GM23338 (cell line): ENCODE measurements at regions not wholly inside any gene's neighbourhood (a gene's known extent, or its start where the extent isn't known, plus 50 kb on each side); places are given as distances from the start of the nearest gene placed in this dataset.

Experiments
- ATAC-seq: fragments of 200-7000 bp; cut with Tn5 transposase; 3 replicates; pipeline ENCODE4 v1.9.1; 2020
- DNase-seq: peaks from one replicate; pipeline ENCODE4 v3.0.0-alpha.2; 2015; ENCODE audit warnings: low spot score
- H2AFZ ChIP-seq: fragments of 200-600 bp; sonication (generic); 2 replicates; pipeline ENCODE4 v1.8.0; 2016; ENCODE audit warnings: antibody characterized with exemption, mild to moderate bottlenecking, moderate library complexity
- H3F3A ChIP-seq: fragments of 200-600 bp; sonication (generic); replicated peaks from 2 replicates; pipeline ENCODE4 v1.8.0; 2017; ENCODE audit warnings: antibody characterized with exemption, mixed run types, low read depth
- H3K27ac ChIP-seq: fragments of 200-600 bp; sonication (generic); 2 replicates; pipeline ENCODE4 v1.6.1; 2016; ENCODE audit warnings: low read depth
- H3K27me3 ChIP-seq: fragments of 200-600 bp; sonication (generic); 2 replicates; pipeline ENCODE4 v1.8.0; 2016; ENCODE audit warnings: mild to moderate bottlenecking, mixed run types, moderate library complexity; ENCODE audit not compliant: insufficient read depth
- H3K36me3 ChIP-seq: fragments of 200-600 bp; sonication (generic); 2 replicates; pipeline ENCODE4 v1.8.0; 2016; ENCODE audit warnings: mild to moderate bottlenecking; ENCODE audit not compliant: insufficient read depth
- H3K4me1 ChIP-seq: fragments of 200-600 bp; sonication (generic); 2 replicates; pipeline ENCODE4 v1.8.0; 2016; ENCODE audit warnings: mild to moderate bottlenecking, moderate library complexity; ENCODE audit not compliant: insufficient read depth
- H3K4me2 ChIP-seq: fragments of 200-600 bp; sonication (generic); 2 replicates; pipeline ENCODE4 v1.7.1; 2017; ENCODE audit warnings: mixed run types
- H3K4me3 ChIP-seq: fragments of 200-600 bp; sonication (generic); 2 replicates; pipeline ENCODE4 v1.6.1; 2016; ENCODE audit warnings: mixed run types
- H3K79me2 ChIP-seq: fragments of 200-600 bp; sonication (generic); replicated peaks from 2 replicates; pipeline ENCODE4 v1.8.0; 2017; ENCODE audit warnings: mild to moderate bottlenecking; ENCODE audit not compliant: insufficient read depth
- H3K9me2 ChIP-seq: fragments of 200-600 bp; sonication (generic); 2 replicates; pipeline ENCODE4 v1.8.0; 2017; ENCODE audit not compliant: insufficient read depth
- H4K20me1 ChIP-seq: fragments of 200-600 bp; sonication (generic); replicated peaks from 2 replicates; pipeline ENCODE4 v1.8.0; 2017; ENCODE audit warnings: mild to moderate bottlenecking; ENCODE audit not compliant: insufficient read depth
- H3K27ac Mint-ChIP-seq: 2 replicates; pipeline ENCODE4 v1.8.0; 2020; ENCODE audit warnings: inconsistent platforms, mild to moderate bottlenecking, moderate library complexity, mixed read lengths
- H3K27me3 Mint-ChIP-seq: 3 replicates; pipeline ENCODE4 v1.8.0; 2022; ENCODE audit warnings: low read depth, mild to moderate bottlenecking, moderate library complexity, mixed read lengths, inconsistent platforms; ENCODE audit not compliant: insufficient read depth, poor library complexity
- H3K36me3 Mint-ChIP-seq: 3 replicates; pipeline ENCODE4 v1.8.0; 2021; ENCODE audit warnings: low read depth, mild to moderate bottlenecking, inconsistent platforms, moderate library complexity, mixed read lengths
- H3K4me1 Mint-ChIP-seq: 3 replicates; pipeline ENCODE4 v1.8.0; 2020; ENCODE audit warnings: mild to moderate bottlenecking, inconsistent platforms, mixed read lengths
- H3K4me3 Mint-ChIP-seq: 3 replicates; pipeline ENCODE4 v1.8.0; 2021; ENCODE audit warnings: moderate library complexity, mild to moderate bottlenecking, inconsistent platforms, mixed read lengths
- H3K9me3 Mint-ChIP-seq: 3 replicates; pipeline ENCODE4 v1.8.0; 2020; ENCODE audit warnings: moderate library complexity, mild to moderate bottlenecking, inconsistent platforms, mixed read lengths
- CREB1 ChIP-seq: fragments of 250-450 bp; sonication (Bioruptor Pico); IDR thresholded peaks from 2 replicates; pipeline ENCODE4 v1.5.0; 2020; ENCODE audit warnings: low read depth, mild to moderate bottlenecking, moderate library complexity
- EZH2 ChIP-seq: fragments of 200-600 bp; sonication (generic); IDR thresholded peaks from one replicate; pipeline ENCODE4 v1.8.0; 2017; ENCODE audit warnings: antibody characterized with exemption, mild to moderate bottlenecking, low read depth; ENCODE audit not compliant: unreplicated experiment
- EZH2phosphoT487 ChIP-seq: fragments of 200-600 bp; sonication (generic); IDR thresholded peaks from one replicate; pipeline ENCODE4 v1.8.1; 2018; ENCODE audit warnings: antibody characterized with exemption; ENCODE audit not compliant: unreplicated experiment
- JUNB ChIP-seq: IDR thresholded peaks from one replicate; pipeline ENCODE4 v1.6.1; 2016; ENCODE audit warnings: antibody characterized with exemption; ENCODE audit not compliant: unreplicated experiment
- NANOG ChIP-seq: IDR thresholded peaks from 2 replicates; pipeline ENCODE4 v1.6.1; 2016; ENCODE audit warnings: antibody characterized with exemption, borderline replicate concordance
- POLR2AphosphoS5 ChIP-seq: IDR thresholded peaks from 2 replicates; pipeline ENCODE4 v1.6.1; 2016; ENCODE audit warnings: antibody characterized with exemption, low read depth
- STAT1 ChIP-seq: IDR thresholded peaks from one replicate; pipeline ENCODE4 v1.6.1; 2016; ENCODE audit warnings: antibody characterized with exemption; ENCODE audit not compliant: unreplicated experiment
- ZNF114 ChIP-seq: fragments of 250-450 bp; sonication (Bioruptor Pico); IDR thresholded peaks from 2 replicates; pipeline ENCODE4 v1.5.0; 2020; ENCODE audit warnings: mild to moderate bottlenecking, moderate library complexity
- ZNF331 ChIP-seq: fragments of 250-450 bp; sonication (Bioruptor Pico); IDR thresholded peaks from 2 replicates; pipeline ENCODE4 v1.5.0; 2020; ENCODE audit warnings: low read depth, mild to moderate bottlenecking, moderate library complexity
- TF ChIP-seq, protein P1 (sequence below): IDR thresholded peaks from 2 replicates; pipeline ENCODE4 v1.6.1; 2016; ENCODE audit warnings: antibody characterized with exemption
- TF ChIP-seq, protein P2 (sequence below), 2 experiments: fragments of 200-600 bp in 1 of 2; sonication (generic) in 1 of 2; conservative IDR thresholded peaks; 2 replicates each; pipeline versions ENCODE4 v1.5.1 to v1.6.1; 2016 to 2017; ENCODE audit warnings: antibody characterized with exemption in 2 of 2, low read depth in 2 of 2, mild to moderate bottlenecking in 2 of 2, moderate library complexity in 1 of 2
- TF ChIP-seq, protein P3 (sequence below): fragments of 250-450 bp; sonication (Bioruptor Pico); IDR thresholded peaks from 2 replicates; pipeline ENCODE4 v1.5.0; 2020; ENCODE audit warnings: mild to moderate bottlenecking, moderate library complexity
- TF ChIP-seq, protein P4 (sequence below): IDR thresholded peaks from one replicate; pipeline ENCODE4 v1.6.1; 2018; ENCODE audit warnings: antibody characterized with exemption; ENCODE audit not compliant: unreplicated experiment

DNA sequence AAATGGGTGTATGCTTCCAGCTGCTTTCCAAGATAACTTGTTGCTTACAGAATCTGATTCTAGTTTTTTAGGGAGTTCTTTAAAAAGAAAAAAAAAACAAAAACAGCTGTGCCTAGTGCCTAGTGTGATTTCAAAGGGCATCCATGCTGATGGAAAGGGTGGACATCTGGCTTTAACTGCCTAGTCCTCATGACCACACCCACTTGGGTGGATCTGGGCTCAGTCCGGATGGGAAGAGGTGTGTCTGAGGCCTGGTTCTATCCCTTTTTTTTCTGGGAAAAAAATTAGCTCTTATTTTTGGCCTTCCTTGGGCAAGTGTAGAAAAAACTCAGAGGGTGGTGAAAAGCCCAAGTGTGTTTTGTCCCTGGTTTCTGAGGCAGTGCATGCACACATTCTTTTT lies 132.3 kb upstream of the CDH11 start:
- H3K27me3 Mint-ChIP-seq: peaks cover 2% of the 10 kb centered on the region
- Histone ChIP-seq H4K20me1 (no peaks in the 10 kb centered on the region), H3K4me2 (no peak overlapping the region), H3K27ac (no peak overlapping the region), H3K27me3 (no peaks in the 10 kb centered on the region), H2AFZ (no peak overlapping the region), H3K4me3 (no peak overlapping the region), H3K79me2 (no peaks in the 10 kb centered on the region), H3K9me2 (peaks cover 8% of the 10 kb centered on the region; the same call in 1 of the 2 replicates), H3F3A (no peaks in the 10 kb centered on the region), H3K36me3 (no peaks in the 10 kb centered on the region), H3K4me1 (peaks cover 8% of the 10 kb centered on the region; the same call in 1 of the 2 replicates)
- no peak for ATAC-seq
- H3K27ac Mint-ChIP-seq: no peak overlapping the region
- H3K36me3 Mint-ChIP-seq: no peaks in the 10 kb centered on the region
- TF ChIP-seq ZNF114 (CRISPR knock-in tag): no peak
- TF ChIP-seq, protein P1, sequence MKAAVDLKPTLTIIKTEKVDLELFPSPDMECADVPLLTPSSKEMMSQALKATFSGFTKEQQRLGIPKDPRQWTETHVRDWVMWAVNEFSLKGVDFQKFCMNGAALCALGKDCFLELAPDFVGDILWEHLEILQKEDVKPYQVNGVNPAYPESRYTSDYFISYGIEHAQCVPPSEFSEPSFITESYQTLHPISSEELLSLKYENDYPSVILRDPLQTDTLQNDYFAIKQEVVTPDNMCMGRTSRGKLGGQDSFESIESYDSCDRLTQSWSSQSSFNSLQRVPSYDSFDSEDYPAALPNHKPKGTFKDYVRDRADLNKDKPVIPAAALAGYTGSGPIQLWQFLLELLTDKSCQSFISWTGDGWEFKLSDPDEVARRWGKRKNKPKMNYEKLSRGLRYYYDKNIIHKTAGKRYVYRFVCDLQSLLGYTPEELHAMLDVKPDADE: no peak
- TF ChIP-seq CREB1 (CRISPR knock-in tag): no peak
- TF ChIP-seq, protein P2, sequence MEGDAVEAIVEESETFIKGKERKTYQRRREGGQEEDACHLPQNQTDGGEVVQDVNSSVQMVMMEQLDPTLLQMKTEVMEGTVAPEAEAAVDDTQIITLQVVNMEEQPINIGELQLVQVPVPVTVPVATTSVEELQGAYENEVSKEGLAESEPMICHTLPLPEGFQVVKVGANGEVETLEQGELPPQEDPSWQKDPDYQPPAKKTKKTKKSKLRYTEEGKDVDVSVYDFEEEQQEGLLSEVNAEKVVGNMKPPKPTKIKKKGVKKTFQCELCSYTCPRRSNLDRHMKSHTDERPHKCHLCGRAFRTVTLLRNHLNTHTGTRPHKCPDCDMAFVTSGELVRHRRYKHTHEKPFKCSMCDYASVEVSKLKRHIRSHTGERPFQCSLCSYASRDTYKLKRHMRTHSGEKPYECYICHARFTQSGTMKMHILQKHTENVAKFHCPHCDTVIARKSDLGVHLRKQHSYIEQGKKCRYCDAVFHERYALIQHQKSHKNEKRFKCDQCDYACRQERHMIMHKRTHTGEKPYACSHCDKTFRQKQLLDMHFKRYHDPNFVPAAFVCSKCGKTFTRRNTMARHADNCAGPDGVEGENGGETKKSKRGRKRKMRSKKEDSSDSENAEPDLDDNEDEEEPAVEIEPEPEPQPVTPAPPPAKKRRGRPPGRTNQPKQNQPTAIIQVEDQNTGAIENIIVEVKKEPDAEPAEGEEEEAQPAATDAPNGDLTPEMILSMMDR (conservative IDR thresholded peaks at IDR 0.05; ENCODE audit: low read depth in 2 of 2): no peak
- no peak for TF ChIP-seq EZH2phosphoT487
- TF ChIP-seq EZH2: no peak
- TF ChIP-seq, protein P3, sequence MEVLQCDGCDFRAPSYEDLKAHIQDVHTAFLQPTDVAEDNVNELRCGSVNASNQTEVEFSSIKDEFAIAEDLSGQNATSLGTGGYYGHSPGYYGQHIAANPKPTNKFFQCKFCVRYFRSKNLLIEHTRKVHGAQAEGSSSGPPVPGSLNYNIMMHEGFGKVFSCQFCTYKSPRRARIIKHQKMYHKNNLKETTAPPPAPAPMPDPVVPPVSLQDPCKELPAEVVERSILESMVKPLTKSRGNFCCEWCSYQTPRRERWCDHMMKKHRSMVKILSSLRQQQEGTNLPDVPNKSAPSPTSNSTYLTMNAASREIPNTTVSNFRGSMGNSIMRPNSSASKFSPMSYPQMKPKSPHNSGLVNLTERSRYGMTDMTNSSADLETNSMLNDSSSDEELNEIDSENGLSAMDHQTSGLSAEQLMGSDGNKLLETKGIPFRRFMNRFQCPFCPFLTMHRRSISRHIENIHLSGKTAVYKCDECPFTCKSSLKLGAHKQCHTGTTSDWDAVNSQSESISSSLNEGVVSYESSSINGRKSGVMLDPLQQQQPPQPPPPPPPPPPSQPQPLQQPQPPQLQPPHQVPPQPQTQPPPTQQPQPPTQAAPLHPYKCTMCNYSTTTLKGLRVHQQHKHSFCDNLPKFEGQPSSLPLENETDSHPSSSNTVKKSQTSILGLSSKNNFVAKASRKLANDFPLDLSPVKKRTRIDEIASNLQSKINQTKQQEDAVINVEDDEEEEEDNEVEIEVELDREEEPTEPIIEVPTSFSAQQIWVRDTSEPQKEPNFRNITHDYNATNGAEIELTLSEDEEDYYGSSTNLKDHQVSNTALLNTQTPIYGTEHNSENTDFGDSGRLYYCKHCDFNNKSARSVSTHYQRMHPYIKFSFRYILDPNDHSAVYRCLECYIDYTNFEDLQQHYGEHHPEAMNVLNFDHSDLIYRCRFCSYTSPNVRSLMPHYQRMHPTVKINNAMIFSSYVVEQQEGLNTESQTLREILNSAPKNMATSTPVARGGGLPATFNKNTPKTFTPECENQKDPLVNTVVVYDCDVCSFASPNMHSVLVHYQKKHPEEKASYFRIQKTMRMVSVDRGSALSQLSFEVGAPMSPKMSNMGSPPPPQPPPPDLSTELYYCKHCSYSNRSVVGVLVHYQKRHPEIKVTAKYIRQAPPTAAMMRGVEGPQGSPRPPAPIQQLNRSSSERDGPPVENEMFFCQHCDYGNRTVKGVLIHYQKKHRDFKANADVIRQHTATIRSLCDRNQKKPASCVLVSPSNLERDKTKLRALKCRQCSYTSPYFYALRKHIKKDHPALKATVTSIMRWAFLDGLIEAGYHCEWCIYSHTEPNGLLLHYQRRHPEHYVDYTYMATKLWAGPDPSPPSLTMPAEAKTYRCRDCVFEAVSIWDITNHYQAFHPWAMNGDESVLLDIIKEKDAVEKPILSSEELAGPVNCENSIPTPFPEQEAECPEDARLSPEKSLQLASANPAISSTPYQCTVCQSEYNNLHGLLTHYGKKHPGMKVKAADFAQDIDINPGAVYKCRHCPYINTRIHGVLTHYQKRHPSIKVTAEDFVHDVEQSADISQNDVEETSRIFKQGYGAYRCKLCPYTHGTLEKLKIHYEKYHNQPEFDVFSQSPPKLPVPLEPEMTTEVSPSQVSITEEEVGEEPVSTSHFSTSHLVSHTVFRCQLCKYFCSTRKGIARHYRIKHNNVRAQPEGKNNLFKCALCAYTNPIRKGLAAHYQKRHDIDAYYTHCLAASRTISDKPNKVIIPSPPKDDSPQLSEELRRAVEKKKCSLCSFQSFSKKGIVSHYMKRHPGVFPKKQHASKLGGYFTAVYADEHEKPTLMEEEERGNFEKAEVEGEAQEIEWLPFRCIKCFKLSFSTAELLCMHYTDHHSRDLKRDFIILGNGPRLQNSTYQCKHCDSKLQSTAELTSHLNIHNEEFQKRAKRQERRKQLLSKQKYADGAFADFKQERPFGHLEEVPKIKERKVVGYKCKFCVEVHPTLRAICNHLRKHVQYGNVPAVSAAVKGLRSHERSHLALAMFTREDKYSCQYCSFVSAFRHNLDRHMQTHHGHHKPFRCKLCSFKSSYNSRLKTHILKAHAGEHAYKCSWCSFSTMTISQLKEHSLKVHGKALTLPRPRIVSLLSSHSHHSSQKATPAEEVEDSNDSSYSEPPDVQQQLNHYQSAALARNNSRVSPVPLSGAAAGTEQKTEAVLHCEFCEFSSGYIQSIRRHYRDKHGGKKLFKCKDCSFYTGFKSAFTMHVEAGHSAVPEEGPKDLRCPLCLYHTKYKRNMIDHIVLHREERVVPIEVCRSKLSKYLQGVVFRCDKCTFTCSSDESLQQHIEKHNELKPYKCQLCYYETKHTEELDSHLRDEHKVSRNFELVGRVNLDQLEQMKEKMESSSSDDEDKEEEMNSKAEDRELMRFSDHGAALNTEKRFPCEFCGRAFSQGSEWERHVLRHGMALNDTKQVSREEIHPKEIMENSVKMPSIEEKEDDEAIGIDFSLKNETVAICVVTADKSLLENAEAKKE (CRISPR knock-in tag): no peak
- TF ChIP-seq STAT1: no peak
- TF ChIP-seq, protein P4, sequence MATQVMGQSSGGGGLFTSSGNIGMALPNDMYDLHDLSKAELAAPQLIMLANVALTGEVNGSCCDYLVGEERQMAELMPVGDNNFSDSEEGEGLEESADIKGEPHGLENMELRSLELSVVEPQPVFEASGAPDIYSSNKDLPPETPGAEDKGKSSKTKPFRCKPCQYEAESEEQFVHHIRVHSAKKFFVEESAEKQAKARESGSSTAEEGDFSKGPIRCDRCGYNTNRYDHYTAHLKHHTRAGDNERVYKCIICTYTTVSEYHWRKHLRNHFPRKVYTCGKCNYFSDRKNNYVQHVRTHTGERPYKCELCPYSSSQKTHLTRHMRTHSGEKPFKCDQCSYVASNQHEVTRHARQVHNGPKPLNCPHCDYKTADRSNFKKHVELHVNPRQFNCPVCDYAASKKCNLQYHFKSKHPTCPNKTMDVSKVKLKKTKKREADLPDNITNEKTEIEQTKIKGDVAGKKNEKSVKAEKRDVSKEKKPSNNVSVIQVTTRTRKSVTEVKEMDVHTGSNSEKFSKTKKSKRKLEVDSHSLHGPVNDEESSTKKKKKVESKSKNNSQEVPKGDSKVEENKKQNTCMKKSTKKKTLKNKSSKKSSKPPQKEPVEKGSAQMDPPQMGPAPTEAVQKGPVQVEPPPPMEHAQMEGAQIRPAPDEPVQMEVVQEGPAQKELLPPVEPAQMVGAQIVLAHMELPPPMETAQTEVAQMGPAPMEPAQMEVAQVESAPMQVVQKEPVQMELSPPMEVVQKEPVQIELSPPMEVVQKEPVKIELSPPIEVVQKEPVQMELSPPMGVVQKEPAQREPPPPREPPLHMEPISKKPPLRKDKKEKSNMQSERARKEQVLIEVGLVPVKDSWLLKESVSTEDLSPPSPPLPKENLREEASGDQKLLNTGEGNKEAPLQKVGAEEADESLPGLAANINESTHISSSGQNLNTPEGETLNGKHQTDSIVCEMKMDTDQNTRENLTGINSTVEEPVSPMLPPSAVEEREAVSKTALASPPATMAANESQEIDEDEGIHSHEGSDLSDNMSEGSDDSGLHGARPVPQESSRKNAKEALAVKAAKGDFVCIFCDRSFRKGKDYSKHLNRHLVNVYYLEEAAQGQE: no peak
- no peak for TF ChIP-seq NANOG
- no peak for TF ChIP-seq JUNB
- TF ChIP-seq ZNF331 (CRISPR knock-in tag): no peak
- no peak for TF ChIP-seq POLR2AphosphoS5
- H3K4me3 Mint-ChIP-seq: no peak overlapping the region
- peaks cover 12% of the 10 kb centered on the region for H3K4me1 Mint-ChIP-seq
- no peak for DNase-seq
- no peaks in the 10 kb centered on the region for H3K9me3 Mint-ChIP-seq
